HCT116 (cell line): ENCODE measurements at regions not wholly inside any gene's neighbourhood (a gene's known extent, or its start where the extent isn't known, plus 50 kb on each side); places are given as distances from the start of the nearest gene placed in this dataset.

ENCODE experiments used
- ATAC-seq: fragments of 200-7000 bp; cut with Tn5 transposase; 2 replicates; pipeline ENCODE4 v1.9.1; 2020; ENCODE audit warnings: mild to moderate bottlenecking, moderate library complexity
- BruUV-seq: library from RNA; stranded (reverse); fragments of 400-500 nt; replicated peaks from 2 replicates; lab custom pipeline; 2021; lab: Mats Ljungman, UMichigan
- CTCF ChIA-PET: fragments of 300-600 bp; sonication (Branson Sonifier 250); formaldehyde crosslinking; loops from one replicate; lab custom pipeline; 2021; ENCODE audit warnings: antibody characterized with exemption; lab: Charles Lee
- POLR2A ChIA-PET: fragments of 300-600, 350-600 bp; sonication (Branson Sonifier 250); formaldehyde crosslinking; loops from one replicate; lab custom pipeline; 2021; ENCODE audit warnings: antibody characterized with exemption; lab: Charles Lee
- RAD21 ChIA-PET, 2 experiments: fragments of 300-600 bp; sonication (Branson Sonifier 250); formaldehyde crosslinking; loops; one replicate each; lab custom pipeline; 2023; ENCODE audit warnings: low total read pairs in 2 of 2; ENCODE audit not compliant: uncharacterized antibody in 2 of 2, unreplicated experiment in 2 of 2, low non-redundant PET in 1 of 2; lab: Charles Lee
- DNase-seq: peaks from one replicate; pipeline ENCODE4 v3.0.0-alpha.2; 2010; ENCODE audit warnings: low read depth, low spot score
- H2AFZ ChIP-seq: fragments of 200-600 bp; shearing (Covaris generic), sonication (generic); 2 replicates; pipeline ENCODE4 v1.6.1; 2017; ENCODE audit warnings: low read depth, mixed run types, mixed read lengths, antibody characterized with exemption, low read length; ENCODE audit not compliant: poor library complexity, severe bottlenecking
- H3K27ac ChIP-seq: 2 replicates; pipeline ENCODE4 v1.5.1; 2012; ENCODE audit warnings: low read depth, low read length
- H3K27me3 ChIP-seq: fragments of 200-600 bp; sonication (generic); 2 replicates; pipeline ENCODE4 v1.6.1; 2016; ENCODE audit warnings: mixed run types, low read length, mixed read lengths; ENCODE audit not compliant: insufficient read depth
- H3K36me3 ChIP-seq, 2 experiments: fragments of 200-500 bp in 1 of 2; fragments of 200-600 bp in 1 of 2; sonication (Bioruptor generic) in 1 of 2; sonication (generic) in 1 of 2; 2 replicates each; pipeline versions ENCODE4 v1.5.1 to v1.6.1; 2014 to 2016; ENCODE audit warnings: low read length in 2 of 2, inconsistent platforms in 1 of 2, mixed read lengths in 1 of 2, mixed run types in 1 of 2; ENCODE audit not compliant: insufficient read depth in 2 of 2, control insufficient read depth in 1 of 2
- H3K4me1 ChIP-seq, 2 experiments: fragments of 200-600 bp in 1 of 2; sonication (generic) in 1 of 2; 2 replicates each; pipeline versions ENCODE4 v1.5.1 to v1.6.1; 2012 to 2017; ENCODE audit warnings: low read length in 2 of 2, inconsistent platforms in 1 of 2, mild to moderate bottlenecking in 1 of 2, mixed read lengths in 1 of 2, mixed run types in 1 of 2, moderate library complexity in 1 of 2; ENCODE audit not compliant: insufficient read depth in 2 of 2, control insufficient read depth in 1 of 2
- H3K4me2 ChIP-seq: fragments of 200-600 bp; sonication (generic); 2 replicates; pipeline ENCODE4 v1.6.1; 2017; ENCODE audit warnings: mixed run types, low read length, mixed read lengths
- H3K4me3 ChIP-seq, 2 experiments: fragments of 200-600 bp in 1 of 2; sonication (generic) in 1 of 2; replicated peaks in 1 of 2; 2 replicates each; pipeline ENCODE4 v1.5.1; 2011 to 2016; ENCODE audit warnings: low read length in 2 of 2, control low read depth in 1 of 2, low read depth in 1 of 2, mild to moderate bottlenecking in 1 of 2, mixed read lengths in 1 of 2, mixed run types in 1 of 2
- H3K79me2 ChIP-seq: fragments of 200-600 bp; sonication (generic); 2 replicates; pipeline ENCODE4 v1.6.1; 2017; ENCODE audit warnings: mild to moderate bottlenecking, mixed run types, low read length, moderate library complexity, mixed read lengths; ENCODE audit not compliant: insufficient read depth
- H3K9ac ChIP-seq: fragments of 200-600 bp; sonication (generic); 2 replicates; pipeline ENCODE4 v1.6.1; 2016; ENCODE audit warnings: low read length, mixed read lengths
- H3K9me2 ChIP-seq: fragments of 200-600 bp; sonication (generic), shearing (Covaris generic); 2 replicates; pipeline ENCODE4 v1.6.1; 2017; ENCODE audit warnings: mixed run types, mild to moderate bottlenecking, moderate library complexity; ENCODE audit not compliant: insufficient read depth
- H3K9me3 ChIP-seq, 2 experiments: fragments of 200-500 bp in 1 of 2; fragments of 200-600 bp in 1 of 2; sonication (Bioruptor generic) in 1 of 2; sonication (generic) in 1 of 2; 2 replicates each; pipeline ENCODE4 v1.6.1; 2014 to 2017; ENCODE audit warnings: low read length in 2 of 2, mixed read lengths in 2 of 2, inconsistent platforms in 1 of 2, low read depth in 1 of 2, mild to moderate bottlenecking in 1 of 2, mixed run types in 1 of 2, moderate library complexity in 1 of 2; ENCODE audit not compliant: control insufficient read depth in 1 of 2, insufficient read depth in 1 of 2
- H4K20me1 ChIP-seq: fragments of 200-600 bp; sonication (generic), shearing (Covaris generic); 2 replicates; pipeline ENCODE4 v1.6.1; 2017; ENCODE audit warnings: mixed run types, mild to moderate bottlenecking, moderate library complexity; ENCODE audit not compliant: insufficient read depth
- POLR2AphosphoS5 ChIP-seq: IDR thresholded peaks from 2 replicates; pipeline ENCODE4 v1.6.1; 2011; ENCODE audit warnings: mild to moderate bottlenecking, low read depth, low read length, moderate library complexity
- intact Hi-C: fragments of 100-400 bp; cut with micrococcal nuclease; formaldehyde crosslinking; loops from 2 replicates; pipeline ENCODE4 v1.10.0; 2022
- TF ChIP-seq, protein P1 (sequence below), 3 experiments: fragments of 200-600 bp in 1 of 3; sonication (generic) in 1 of 3; IDR thresholded peaks in 2 of 3; conservative IDR thresholded peaks in 1 of 3; 2 replicates each; pipeline ENCODE4 v1.5.1; 2012 to 2017; ENCODE audit warnings: low read depth in 2 of 3, low read length in 2 of 3, antibody characterized with exemption in 1 of 3, borderline replicate concordance in 1 of 3, control low read depth in 1 of 3, mild to moderate bottlenecking in 1 of 3, mixed read lengths in 1 of 3, mixed run types in 1 of 3, moderate library complexity in 1 of 3; ENCODE audit not compliant: insufficient read depth in 1 of 3
- TF ChIP-seq, protein P2 (sequence below): IDR thresholded peaks from 2 replicates; pipeline ENCODE4 v1.6.1; 2012; ENCODE audit warnings: low read depth

- ChIA-PET CTCF (no interaction called here), POLR2A (no interaction called here), RAD21 (no interaction called here)
- BruUV-seq: no TSS peak
- Histone ChIP-seq H4K20me1 (no peaks in the 10 kb centered on the region), H3K9ac (no peak overlapping the region), H2AFZ (no peak overlapping the region), H3K9me2 (no peaks in the 10 kb centered on the region), H3K4me2 (no peak overlapping the region), H3K27ac (no peak overlapping the region), H3K9me3 (no peaks in the 10 kb centered on the region), H3K27me3 (no peaks in the 10 kb centered on the region), H3K79me2 (no peaks in the 10 kb centered on the region), H3K4me3 (no peak overlapping the region), H3K4me1 (peaks cover 0 to 9% of the 10 kb centered on the region in 2 experiments; a peak in 1 of 4 replicates)
- no peak for ATAC-seq
- no peak for DNase-seq
- no peak for TF ChIP-seq POLR2AphosphoS5
- TF ChIP-seq, protein P1, sequence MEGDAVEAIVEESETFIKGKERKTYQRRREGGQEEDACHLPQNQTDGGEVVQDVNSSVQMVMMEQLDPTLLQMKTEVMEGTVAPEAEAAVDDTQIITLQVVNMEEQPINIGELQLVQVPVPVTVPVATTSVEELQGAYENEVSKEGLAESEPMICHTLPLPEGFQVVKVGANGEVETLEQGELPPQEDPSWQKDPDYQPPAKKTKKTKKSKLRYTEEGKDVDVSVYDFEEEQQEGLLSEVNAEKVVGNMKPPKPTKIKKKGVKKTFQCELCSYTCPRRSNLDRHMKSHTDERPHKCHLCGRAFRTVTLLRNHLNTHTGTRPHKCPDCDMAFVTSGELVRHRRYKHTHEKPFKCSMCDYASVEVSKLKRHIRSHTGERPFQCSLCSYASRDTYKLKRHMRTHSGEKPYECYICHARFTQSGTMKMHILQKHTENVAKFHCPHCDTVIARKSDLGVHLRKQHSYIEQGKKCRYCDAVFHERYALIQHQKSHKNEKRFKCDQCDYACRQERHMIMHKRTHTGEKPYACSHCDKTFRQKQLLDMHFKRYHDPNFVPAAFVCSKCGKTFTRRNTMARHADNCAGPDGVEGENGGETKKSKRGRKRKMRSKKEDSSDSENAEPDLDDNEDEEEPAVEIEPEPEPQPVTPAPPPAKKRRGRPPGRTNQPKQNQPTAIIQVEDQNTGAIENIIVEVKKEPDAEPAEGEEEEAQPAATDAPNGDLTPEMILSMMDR (IDR thresholded peaks at IDR 0.05 in 2 of 3, conservative IDR thresholded peaks at IDR 0.05 in 1 of 3; ENCODE audit: borderline replicate concordance in 1 of 3, insufficient read depth in 1 of 3, low read depth in 2 of 3, low read length in 2 of 3): no peak
- TF ChIP-seq, protein P2, sequence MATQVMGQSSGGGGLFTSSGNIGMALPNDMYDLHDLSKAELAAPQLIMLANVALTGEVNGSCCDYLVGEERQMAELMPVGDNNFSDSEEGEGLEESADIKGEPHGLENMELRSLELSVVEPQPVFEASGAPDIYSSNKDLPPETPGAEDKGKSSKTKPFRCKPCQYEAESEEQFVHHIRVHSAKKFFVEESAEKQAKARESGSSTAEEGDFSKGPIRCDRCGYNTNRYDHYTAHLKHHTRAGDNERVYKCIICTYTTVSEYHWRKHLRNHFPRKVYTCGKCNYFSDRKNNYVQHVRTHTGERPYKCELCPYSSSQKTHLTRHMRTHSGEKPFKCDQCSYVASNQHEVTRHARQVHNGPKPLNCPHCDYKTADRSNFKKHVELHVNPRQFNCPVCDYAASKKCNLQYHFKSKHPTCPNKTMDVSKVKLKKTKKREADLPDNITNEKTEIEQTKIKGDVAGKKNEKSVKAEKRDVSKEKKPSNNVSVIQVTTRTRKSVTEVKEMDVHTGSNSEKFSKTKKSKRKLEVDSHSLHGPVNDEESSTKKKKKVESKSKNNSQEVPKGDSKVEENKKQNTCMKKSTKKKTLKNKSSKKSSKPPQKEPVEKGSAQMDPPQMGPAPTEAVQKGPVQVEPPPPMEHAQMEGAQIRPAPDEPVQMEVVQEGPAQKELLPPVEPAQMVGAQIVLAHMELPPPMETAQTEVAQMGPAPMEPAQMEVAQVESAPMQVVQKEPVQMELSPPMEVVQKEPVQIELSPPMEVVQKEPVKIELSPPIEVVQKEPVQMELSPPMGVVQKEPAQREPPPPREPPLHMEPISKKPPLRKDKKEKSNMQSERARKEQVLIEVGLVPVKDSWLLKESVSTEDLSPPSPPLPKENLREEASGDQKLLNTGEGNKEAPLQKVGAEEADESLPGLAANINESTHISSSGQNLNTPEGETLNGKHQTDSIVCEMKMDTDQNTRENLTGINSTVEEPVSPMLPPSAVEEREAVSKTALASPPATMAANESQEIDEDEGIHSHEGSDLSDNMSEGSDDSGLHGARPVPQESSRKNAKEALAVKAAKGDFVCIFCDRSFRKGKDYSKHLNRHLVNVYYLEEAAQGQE: no peak
- TF ChIP-seq, all 23 proteins: peak for 0
- no peaks in the 10 kb centered on the region for H3K36me3 ChIP-seq
- intact Hi-C loops: no loop called here
Observed at GRCh38 chr20:19916531-19917485, 100.4 kb upstream of the NAA20 start.
